SJSA1 (cell line): ENCODE measurements at regions not wholly inside any gene's neighbourhood (a gene's known extent, or its start where the extent isn't known, plus 50 kb on each side); places are given as distances from the start of the nearest gene placed in this dataset.

Experiments
- DNase-seq, 2 experiments: peaks; one replicate each; pipeline ENCODE4 v3.0.0-alpha.2; 2015 to 2020; ENCODE audit warnings: low spot score in 2 of 2, low read depth in 1 of 2
- H3K27ac ChIP-seq: fragments of 250-450 bp; sonication (Bioruptor Pico); 2 replicates; pipeline ENCODE4 v1.5.1; 2020; ENCODE audit warnings: mild to moderate bottlenecking, moderate library complexity
- H3K27me3 ChIP-seq: fragments of 250-450 bp; sonication (Bioruptor Pico); replicated peaks from 2 replicates; pipeline ENCODE4 v1.5.1; 2020; ENCODE audit warnings: mild to moderate bottlenecking, moderate library complexity
- H3K36me3 ChIP-seq: fragments of 250-450 bp; sonication (Bioruptor Pico); 2 replicates; pipeline ENCODE4 v1.5.1; 2020; ENCODE audit warnings: mild to moderate bottlenecking
- H3K4me1 ChIP-seq: fragments of 250-450 bp; sonication (Bioruptor Pico); replicated peaks from 2 replicates; pipeline ENCODE4 v1.6.1; 2021; ENCODE audit warnings: mild to moderate bottlenecking
- H3K4me3 ChIP-seq: fragments of 250-450 bp; sonication (Bioruptor Pico); 2 replicates; pipeline ENCODE4 v1.5.1; 2020; ENCODE audit warnings: mild to moderate bottlenecking
- H3K9me3 ChIP-seq: fragments of 250-450 bp; sonication (Bioruptor Pico); replicated peaks from 2 replicates; pipeline ENCODE4 v1.5.1; 2020; ENCODE audit warnings: mild to moderate bottlenecking

GRCh38 chr21:15431053-15431452, 298.7 kb upstream of the USP25 start:
- DNase-seq, result no peak
- Histone ChIP-seq H3K4me3 (no peak overlapping the region), H3K27ac (no peak overlapping the region), H3K4me1 (no peaks in the 10 kb centered on the region), H3K27me3 (no peaks in the 10 kb centered on the region), H3K36me3 (no peaks in the 10 kb centered on the region), H3K9me3 (no peaks in the 10 kb centered on the region)

- Histone ChIP-seq H3K27ac (no peak overlapping the region), H3K36me3 (no peaks in the 10 kb centered on the region), H3K4me3 (no peak overlapping the region), H3K9me3 (no peaks in the 10 kb centered on the region), H3K4me1 (no peaks in the 10 kb centered on the region), H3K27me3 (no peaks in the 10 kb centered on the region)
- DNase-seq, result no peak
These were observed 296.7 kb upstream of the USP25 start for GRCh38 chr21:15433091-15433490.

GRCh38 chr21:15434163-15434905, 295.4 kb upstream of the USP25 start:
- no peaks in the 10 kb centered on the region for H3K4me1 ChIP-seq
- H3K27ac ChIP-seq, result no peak overlapping the region
- H3K9me3 ChIP-seq, result no peaks in the 10 kb centered on the region
- no peak overlapping the region for H3K4me3 ChIP-seq
- DNase-seq, result no peak
- H3K36me3 ChIP-seq, result no peaks in the 10 kb centered on the region
- no peaks in the 10 kb centered on the region for H3K27me3 ChIP-seq

GRCh38 chr21:15436031-15436430, 293.8 kb upstream of the USP25 start:
- DNase-seq, result no peak
- Histone ChIP-seq H3K36me3 (no peaks in the 10 kb centered on the region), H3K4me1 (no peaks in the 10 kb centered on the region), H3K4me3 (no peak overlapping the region), H3K27ac (no peak overlapping the region), H3K9me3 (no peaks in the 10 kb centered on the region), H3K27me3 (no peaks in the 10 kb centered on the region)

DNA sequence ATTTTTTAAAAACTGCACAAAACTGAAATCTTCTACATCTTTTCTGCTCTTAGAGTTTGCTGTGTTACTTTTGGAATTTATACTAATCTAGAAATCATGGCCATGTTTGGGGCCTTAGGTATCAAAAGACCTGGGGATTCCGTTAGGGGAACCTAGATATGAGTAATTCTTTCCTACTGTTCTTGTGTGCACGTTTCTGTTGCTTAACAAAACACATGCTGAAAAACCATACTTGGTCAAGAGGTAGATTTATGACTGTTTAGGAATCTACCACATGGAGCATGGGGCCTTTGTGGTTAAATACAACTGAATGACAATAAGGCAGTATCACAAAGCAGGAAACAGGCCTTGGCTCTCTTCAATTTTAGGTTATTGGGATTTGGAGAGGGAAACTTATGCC, 291.9 kb upstream of the USP25 start:
- DNase-seq, result no peak
- Histone ChIP-seq H3K9me3 (no peaks in the 10 kb centered on the region), H3K4me1 (no peaks in the 10 kb centered on the region), H3K36me3 (no peaks in the 10 kb centered on the region), H3K27ac (no peak overlapping the region), H3K27me3 (no peaks in the 10 kb centered on the region), H3K4me3 (no peak overlapping the region)

GRCh38 chr21:15439726-15440125, 290.1 kb upstream of the USP25 start:
- DNase-seq, result no peak
- no peak overlapping the region for H3K27ac ChIP-seq
- no peak overlapping the region for H3K4me3 ChIP-seq
- no peaks in the 10 kb centered on the region for H3K36me3 ChIP-seq
- H3K27me3 ChIP-seq, result no peaks in the 10 kb centered on the region
- no peaks in the 10 kb centered on the region for H3K4me1 ChIP-seq
- H3K9me3 ChIP-seq, result no peaks in the 10 kb centered on the region

DNA sequence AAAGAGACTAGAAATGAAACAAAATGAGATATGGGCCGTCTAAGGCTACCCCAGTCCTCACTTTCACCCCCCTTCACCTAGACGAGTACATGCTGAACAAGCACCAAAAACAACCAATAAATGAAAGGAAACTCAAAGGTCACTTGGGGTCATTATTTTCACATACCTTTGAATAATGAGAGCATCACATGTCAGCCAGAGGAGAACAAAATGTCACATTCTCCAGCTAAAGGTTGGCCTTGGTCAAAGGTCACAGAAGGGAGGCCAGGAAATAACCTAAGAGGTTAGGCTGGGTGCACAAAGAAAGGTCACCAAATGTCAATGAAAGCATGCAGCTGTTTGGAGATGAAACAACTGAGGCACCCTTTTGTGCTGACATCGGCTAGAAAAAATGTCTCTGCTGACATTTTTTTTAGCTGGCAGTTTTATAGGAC, 288.7 kb upstream of the USP25 start:
- Histone ChIP-seq H3K9me3 (no peaks in the 10 kb centered on the region), H3K4me3 (no peak overlapping the region)
- DNase-seq, result no peak

DNA sequence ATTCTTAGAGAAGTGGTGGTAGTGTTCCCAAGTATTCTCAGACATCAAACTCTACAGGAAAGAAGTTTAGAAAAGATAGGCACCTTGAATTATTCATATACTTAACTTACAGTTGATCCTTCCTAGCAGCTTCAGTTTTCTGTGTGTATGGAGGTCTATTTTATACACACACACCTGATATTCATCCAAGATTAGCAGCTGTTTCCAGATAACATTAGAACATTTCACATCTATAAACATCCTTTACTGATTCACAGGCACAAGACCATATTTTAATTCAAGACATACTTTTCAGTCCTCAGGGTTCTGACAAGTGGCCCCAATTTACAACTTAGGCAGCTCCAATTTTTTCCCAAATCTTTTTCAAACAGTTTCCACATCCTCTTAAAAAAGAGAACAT, 287.8 kb upstream of the USP25 start:
- no peak overlapping the region for H3K4me3 ChIP-seq
- DNase-seq, result no peak
- H3K27ac ChIP-seq, result no peak overlapping the region
- no peaks in the 10 kb centered on the region for H3K4me1 ChIP-seq
- H3K27me3 ChIP-seq, result no peaks in the 10 kb centered on the region
- H3K36me3 ChIP-seq, result no peaks in the 10 kb centered on the region
- H3K9me3 ChIP-seq, result no peaks in the 10 kb centered on the region

More for the DNA sequence above, 288.7 kb upstream of the USP25 start:
- Histone ChIP-seq H3K36me3 (no peaks in the 10 kb centered on the region), H3K27me3 (no peaks in the 10 kb centered on the region), H3K4me1 (no peaks in the 10 kb centered on the region), H3K27ac (no peak overlapping the region)

- Histone ChIP-seq H3K27me3 (no peaks in the 10 kb centered on the region), H3K36me3 (no peaks in the 10 kb centered on the region), H3K4me3 (no peak overlapping the region), H3K27ac (no peak overlapping the region), H3K9me3 (no peaks in the 10 kb centered on the region), H3K4me1 (no peaks in the 10 kb centered on the region)
- no peak for DNase-seq
These were observed 286.9 kb upstream of the USP25 start for GRCh38 chr21:15442743-15443469.

- H3K36me3 ChIP-seq, result no peaks in the 10 kb centered on the region
- no peaks in the 10 kb centered on the region for H3K9me3 ChIP-seq
- no peak for DNase-seq
- no peaks in the 10 kb centered on the region for H3K4me1 ChIP-seq
- no peak overlapping the region for H3K4me3 ChIP-seq
- no peak overlapping the region for H3K27ac ChIP-seq
- no peaks in the 10 kb centered on the region for H3K27me3 ChIP-seq
These were observed 286.1 kb upstream of the USP25 start for GRCh38 chr21:15443740-15444117.

DNA sequence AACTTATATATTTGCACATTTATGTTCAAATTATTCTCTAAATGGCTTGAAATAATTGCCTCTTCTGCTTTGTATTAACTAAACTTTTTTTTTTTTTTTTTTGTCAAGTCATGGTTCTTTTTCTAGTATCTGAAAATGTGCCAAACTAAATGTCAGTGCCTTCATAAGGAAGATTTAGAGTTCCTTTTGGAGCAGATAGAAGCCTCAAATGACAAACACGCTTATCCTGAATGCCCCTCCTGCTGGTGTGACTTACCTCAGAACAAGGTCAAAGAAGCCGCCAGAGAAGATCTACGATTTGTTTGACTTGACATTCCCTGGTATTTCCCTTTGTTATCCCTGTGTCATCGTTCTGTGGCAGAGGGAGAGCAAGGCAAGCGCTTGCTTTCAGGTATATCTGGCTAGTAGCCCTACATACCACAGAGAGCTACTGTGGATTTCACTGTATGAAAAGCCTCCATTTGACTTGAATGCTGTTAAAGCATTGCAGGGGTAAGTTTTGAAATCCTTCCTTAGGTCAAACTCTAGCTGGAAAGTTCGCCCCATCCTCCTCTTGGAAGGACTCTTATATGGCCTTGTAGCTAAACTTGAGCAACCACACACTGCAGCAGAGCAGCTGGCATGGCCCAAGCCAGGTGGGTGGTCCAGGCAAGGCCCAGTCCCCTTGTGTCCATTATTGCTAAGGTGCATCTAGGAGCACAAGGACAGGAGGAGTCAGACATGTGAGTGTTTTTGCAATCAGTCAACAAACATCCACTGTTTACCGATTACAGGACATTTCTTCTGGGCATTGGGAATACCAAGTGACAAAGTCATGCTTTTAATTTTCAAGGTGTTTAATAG, 285.4 kb upstream of the USP25 start:
- H3K9me3 ChIP-seq, result no peaks in the 10 kb centered on the region
- no peaks in the 10 kb centered on the region for H3K27me3 ChIP-seq
- H3K4me3 ChIP-seq, result no peak overlapping the region
- no peaks in the 10 kb centered on the region for H3K36me3 ChIP-seq
- no peak overlapping the region for H3K27ac ChIP-seq
- H3K4me1 ChIP-seq, result no peaks in the 10 kb centered on the region
- DNase-seq, result no peak

- no peak overlapping the region for H3K4me3 ChIP-seq
- no peaks in the 10 kb centered on the region for H3K4me1 ChIP-seq
- no peaks in the 10 kb centered on the region for H3K9me3 ChIP-seq
- DNase-seq, result no peak
- no peaks in the 10 kb centered on the region for H3K36me3 ChIP-seq
- H3K27me3 ChIP-seq, result no peaks in the 10 kb centered on the region
- H3K27ac ChIP-seq, result no peak overlapping the region
These were observed 284.5 kb upstream of the USP25 start for GRCh38 chr21:15445327-15445726.

- H3K9me3 ChIP-seq, result no peaks in the 10 kb centered on the region
- no peaks in the 10 kb centered on the region for H3K4me1 ChIP-seq
- no peak for DNase-seq
- H3K4me3 ChIP-seq, result no peak overlapping the region
- no peak overlapping the region for H3K27ac ChIP-seq
- H3K27me3 ChIP-seq, result no peaks in the 10 kb centered on the region
- H3K36me3 ChIP-seq, result no peaks in the 10 kb centered on the region
These were observed 283.6 kb upstream of the USP25 start for GRCh38 chr21:15446223-15446622.

- H3K27ac ChIP-seq, result no peak overlapping the region
- no peaks in the 10 kb centered on the region for H3K9me3 ChIP-seq
- no peak overlapping the region for H3K4me3 ChIP-seq
- no peaks in the 10 kb centered on the region for H3K4me1 ChIP-seq
- no peaks in the 10 kb centered on the region for H3K27me3 ChIP-seq
- DNase-seq, result no peak
- no peaks in the 10 kb centered on the region for H3K36me3 ChIP-seq
These were observed 280.2 kb upstream of the USP25 start for GRCh38 chr21:15449556-15449955.
